K562 (cell line): ENCODE measurements at regions not wholly inside any gene's neighbourhood (a gene's known extent, or its start where the extent isn't known, plus 50 kb on each side); places are given as distances from the start of the nearest gene placed in this dataset.
"Not testable (repeated sequence)": the region's sequence is repeated elsewhere in the genome, so short reads cannot be mapped to it uniquely, and the experiment has no call there.

ENCODE experiments used
- ATAC-seq: fragments of 200-7000 bp; cut with Tn5 transposase; 3 replicates; pipeline ENCODE4 v1.9.1; 2020; ENCODE audit warnings: moderate library complexity
- BruUV-seq: library from RNA; stranded (reverse); fragments of 400-500 nt; replicated peaks from 2 replicates; lab custom pipeline; 2021; lab: Mats Ljungman, UMichigan
- CTCF ChIA-PET: fragments of 300-600 bp; formaldehyde crosslinking; extraction: SDS; loops from one replicate; lab custom pipeline; 2021; ENCODE audit warnings: low intra/inter-chr PET ratio; lab: Yijun Ruan, JAX
- POLR2A ChIA-PET: fragments of 300-600, 350-650 bp; sonication (Branson Sonifier 250); formaldehyde crosslinking; extraction: SDS; loops from one replicate; lab custom pipeline; 2021; ENCODE audit warnings: antibody characterized with exemption, inconsistent platforms; lab: Yijun Ruan, JAX
- DNase-seq, 4 experiments: peaks; one replicate each; pipeline versions ENCODE4 v3.0.0 to v3.0.0-alpha.2; 2011 to 2018; ENCODE audit warnings: low spot score in 3 of 4, mixed read lengths in 3 of 4; ENCODE audit errors: extremely low read depth in 1 of 4
- FAIRE-seq: peaks from 2 replicates; lab custom pipeline; 2011; peaks lifted over from hg19 to GRCh38; lab: Jason Lieb, UNC
- H2AFZ ChIP-seq: 2 replicates; pipeline ENCODE4 v1.6.0; 2011; ENCODE audit warnings: low read depth, low read length, control low read depth, inconsistent platforms
- H3K27ac ChIP-seq: fragments of 200-600 bp; 3 replicates; pipeline ENCODE4 v1.8.0; 2011; ENCODE audit warnings: low read depth, mild to moderate bottlenecking, control low read depth, inconsistent platforms, low read length, moderate library complexity, mixed read lengths; ENCODE audit errors: extremely low read depth
- H3K27me3 ChIP-seq, 2 experiments: fragments of 300-600 bp in 1 of 2; 2 replicates in 1 of 2; 3 replicates in 1 of 2; pipeline versions ENCODE4 v1.6.0 to v1.8.0; 2011; ENCODE audit warnings: inconsistent platforms in 2 of 2, low read length in 2 of 2, mild to moderate bottlenecking in 1 of 2, mixed read lengths in 1 of 2, moderate library complexity in 1 of 2; ENCODE audit not compliant: control insufficient read depth in 2 of 2, insufficient read depth in 2 of 2
- H3K36me3 ChIP-seq: fragments of 300-600 bp; 3 replicates; pipeline ENCODE4 v1.8.0; 2011; ENCODE audit warnings: mild to moderate bottlenecking, low read length, inconsistent platforms; ENCODE audit not compliant: control insufficient read depth, insufficient read depth
- H3K4me1 ChIP-seq, 2 experiments: fragments of 200-600 bp in 1 of 2; replicated peaks in 1 of 2; 2 replicates in 1 of 2; 3 replicates in 1 of 2; pipeline versions ENCODE4 v1.5.1 to v1.8.0; 2011; ENCODE audit warnings: inconsistent platforms in 2 of 2, low read length in 2 of 2, mild to moderate bottlenecking in 1 of 2, mixed read lengths in 1 of 2, moderate library complexity in 1 of 2; ENCODE audit not compliant: control insufficient read depth in 2 of 2, insufficient read depth in 2 of 2
- H3K4me2 ChIP-seq: 2 replicates; pipeline ENCODE4 v1.6.1; 2011; ENCODE audit warnings: low read length, control low read depth, inconsistent platforms, mixed read lengths; ENCODE audit not compliant: insufficient read depth
- H3K4me3 ChIP-seq: fragments of 200-600 bp; sonication (generic), shearing (Covaris generic); 2 replicates; pipeline ENCODE4 v1.5.1; 2016; ENCODE audit warnings: control low read depth, inconsistent platforms
- H3K79me2 ChIP-seq: fragments of 200-600 bp; 3 replicates; pipeline ENCODE4 v1.8.0; 2011; ENCODE audit warnings: low read length, inconsistent platforms; ENCODE audit not compliant: control insufficient read depth, insufficient read depth
- H3K9ac ChIP-seq, 2 experiments: 2 replicates each; pipeline versions ENCODE4 v1.6.0 to v1.6.1; 2011; ENCODE audit warnings: low read depth in 2 of 2, low read length in 2 of 2, control low read depth in 1 of 2, inconsistent platforms in 1 of 2, mild to moderate bottlenecking in 1 of 2, mixed read lengths in 1 of 2; ENCODE audit not compliant: insufficient read depth in 1 of 2
- H3K9me1 ChIP-seq: one replicate; pipeline ENCODE4 v1.6.0; 2011; ENCODE audit warnings: inconsistent platforms, mild to moderate bottlenecking, low read length, moderate library complexity; ENCODE audit not compliant: control insufficient read depth, insufficient read depth
- H3K9me3 ChIP-seq: replicated peaks from 2 replicates; pipeline ENCODE4 v1.5.1; 2011; ENCODE audit warnings: low read depth, low read length, inconsistent platforms; ENCODE audit not compliant: control insufficient read depth, insufficient read depth
- H4K20me1 ChIP-seq: replicated peaks from 2 replicates; pipeline ENCODE4 v1.6.1; 2011; ENCODE audit warnings: low read length, inconsistent platforms, mixed read lengths; ENCODE audit not compliant: control insufficient read depth, insufficient read depth
- WGBS: fragments of 100-300 bp; shearing (Covaris generic); methylation state at CpG from one replicate; pipeline ENCODE4 v1.1.6; 2016; ENCODE audit warnings: low coverage, mixed read lengths; ENCODE audit not compliant: insufficient coverage; ENCODE audit errors: missing lambda C conversion rate; 5-methylcytosine and 5-hydroxymethylcytosine counted together
- in situ Hi-C: fragments of 300-500 bp; cut with MboI; formaldehyde crosslinking; loops from 4 replicates; pipeline ENCODE4 v1.15.0; 2018; ENCODE audit warnings: inconsistent platforms, mixed read lengths
- intact Hi-C: fragments of 100-400 bp; cut with micrococcal nuclease; formaldehyde crosslinking; loops from 2 replicates; pipeline ENCODE4 v1.14.2; 2022

- H3K36me3 ChIP-seq, H3K9ac ChIP-seq, POLR2A ChIA-PET, ATAC-seq, FAIRE-seq, H3K4me1 ChIP-seq, H3K27ac ChIP-seq, H4K20me1 ChIP-seq, H3K79me2 ChIP-seq, H3K4me3 ChIP-seq, H3K4me2 ChIP-seq, intact Hi-C loops, CTCF ChIA-PET, H2AFZ ChIP-seq, H3K9me3 ChIP-seq, in situ Hi-C loops, BruUV-seq, H3K9me1 ChIP-seq, DNase-seq, H3K27me3 ChIP-seq: not testable (repeated sequence)
- WGBS, result no CpG with 5 or more reads among the region's 5 CpGs
Measured at GRCh38 chr13:111702059-111702458, 364.9 kb upstream of the SOX1 start.
